ENCODE measurements at regions not wholly inside any gene's neighbourhood (a gene's known extent, or its start where the extent isn't known, plus 50 kb on each side); places are given as distances from the start of the nearest gene placed in this dataset.

DNA sequence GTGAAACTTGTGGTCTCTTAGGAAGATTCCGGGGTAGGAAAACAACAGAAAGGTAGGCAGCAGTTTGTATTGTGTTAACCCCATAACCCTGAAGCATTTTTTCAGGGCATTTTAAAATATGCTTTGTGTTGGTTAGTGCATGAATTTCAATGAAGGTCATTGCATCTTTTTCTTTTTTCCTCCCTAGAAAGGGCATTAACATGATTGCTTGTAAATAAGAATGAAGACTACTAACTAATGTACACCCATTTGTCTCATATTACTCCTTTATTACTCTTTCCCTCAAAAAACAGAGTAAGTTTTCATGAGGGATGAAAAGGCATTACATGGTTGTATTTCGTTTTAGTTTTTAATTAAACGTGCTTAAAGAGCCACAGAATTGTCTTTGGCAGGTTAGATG, 141.4 kb downstream of the OGFRL1 start:
- no peak for DNase-seq (ENCODE audit: low read depth)

DNA sequence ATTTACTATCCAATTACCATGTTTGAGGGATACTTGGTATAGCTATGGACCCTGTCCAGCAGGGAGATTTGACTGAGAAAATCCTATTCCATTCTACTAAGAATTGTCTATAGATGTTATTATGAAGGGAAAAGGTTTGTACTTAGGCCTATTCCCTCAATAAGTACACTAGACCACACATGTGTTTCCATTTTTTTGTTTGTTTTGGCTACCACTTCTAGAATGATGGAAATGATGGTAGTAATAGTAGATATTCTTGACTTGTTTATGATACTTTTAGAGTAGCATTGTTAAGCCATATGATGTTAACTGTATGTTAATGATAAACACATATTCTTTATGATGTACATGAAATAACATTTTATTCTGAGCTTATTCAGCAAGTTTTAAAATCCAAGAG, 144.8 kb downstream of the OGFRL1 start:
- DNase-seq (ENCODE audit: low read depth): no peak

DNA sequence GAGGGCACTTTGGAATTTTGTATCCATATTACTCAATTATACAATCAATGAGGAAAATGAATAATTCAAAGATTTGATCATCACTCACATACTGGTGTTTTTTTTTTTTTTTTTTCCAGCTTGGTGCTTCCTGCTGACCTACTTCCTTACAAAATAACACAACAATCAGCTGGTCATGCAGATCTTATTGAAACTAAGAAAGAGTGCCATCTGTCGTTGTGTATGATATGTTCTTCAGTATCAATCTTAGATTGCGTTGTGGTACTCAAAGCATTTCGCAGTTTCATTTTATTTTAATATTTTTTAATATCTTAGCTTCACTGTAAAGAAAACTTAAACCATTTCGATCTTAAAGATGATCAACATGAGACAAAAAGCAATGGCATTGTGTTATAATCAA, 155.6 kb downstream of the OGFRL1 start:
- DNase-seq (ENCODE audit: low read depth): no peak

DNA sequence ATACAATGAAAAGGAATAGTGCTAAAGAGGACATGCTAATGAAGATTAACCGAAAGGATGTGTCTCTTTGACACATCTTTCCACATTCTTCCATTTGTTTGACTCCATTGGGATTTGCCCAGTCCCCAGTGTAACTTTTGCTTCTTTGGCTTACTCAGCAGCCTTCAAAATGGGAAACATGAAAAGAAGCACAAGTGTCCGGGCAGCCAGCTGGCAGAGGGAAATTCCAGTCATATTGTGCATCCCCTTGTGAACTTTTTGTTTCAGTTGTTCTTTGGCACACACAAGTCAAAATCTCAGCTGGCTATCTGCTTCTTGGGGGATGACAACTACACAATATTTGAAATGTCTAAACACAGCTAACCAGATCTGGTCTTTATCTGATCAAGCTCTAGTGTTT, 157.4 kb downstream of the OGFRL1 start:
- DNase-seq (ENCODE audit: low read depth): no peak

DNA sequence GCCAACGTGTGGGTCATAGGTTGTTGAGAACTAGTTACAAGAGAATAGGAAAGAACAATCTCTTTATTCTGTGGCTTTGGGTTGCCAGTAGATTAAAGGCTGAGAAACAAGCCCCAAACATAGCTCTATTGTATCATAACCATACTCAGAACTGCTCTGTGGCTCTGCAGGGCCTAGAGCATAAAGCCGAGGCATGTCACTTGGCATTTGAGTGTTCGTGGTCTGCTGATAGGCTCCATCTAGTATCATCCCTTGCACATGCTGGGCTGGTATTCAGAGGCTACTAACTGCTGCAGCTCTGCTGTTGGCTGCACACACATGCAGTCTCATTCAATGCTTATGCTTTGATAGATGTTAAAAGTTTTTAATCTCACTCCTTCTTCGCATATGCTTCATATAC, 157.9 kb downstream of the OGFRL1 start:
- no peak for DNase-seq (ENCODE audit: low read depth)

DNA sequence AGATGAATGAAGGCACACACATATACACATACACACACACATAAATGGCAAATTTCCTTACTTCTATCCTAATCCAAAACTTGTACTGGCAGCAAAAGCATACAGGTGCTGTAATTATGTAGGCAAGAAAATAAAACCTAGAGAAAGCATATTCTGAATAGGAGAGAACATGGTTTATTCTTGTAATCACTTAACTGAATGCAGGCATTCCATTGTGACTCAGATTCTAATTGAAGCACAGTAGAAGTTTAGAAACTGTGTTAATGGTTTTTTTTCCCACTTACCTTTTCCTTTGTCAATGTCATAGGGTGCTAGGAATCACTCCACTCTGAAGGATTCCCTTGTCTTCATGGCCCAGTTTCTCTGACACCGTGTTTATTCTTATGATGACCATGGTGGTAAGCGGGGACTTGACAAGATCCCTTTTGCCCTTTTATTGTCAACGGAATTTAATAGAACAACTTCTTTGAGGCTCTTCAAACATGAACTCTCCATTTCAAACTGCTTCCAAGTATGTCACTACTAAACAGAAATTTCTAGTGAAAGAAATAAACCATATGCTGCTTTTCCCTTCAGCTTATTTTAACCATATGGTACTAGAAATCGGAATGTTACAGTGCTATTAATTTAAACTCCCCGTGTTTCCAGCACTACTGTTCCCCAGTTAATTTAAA, 164.2 kb downstream of the OGFRL1 start:
- no peak for DNase-seq (ENCODE audit: low read depth)

DNA sequence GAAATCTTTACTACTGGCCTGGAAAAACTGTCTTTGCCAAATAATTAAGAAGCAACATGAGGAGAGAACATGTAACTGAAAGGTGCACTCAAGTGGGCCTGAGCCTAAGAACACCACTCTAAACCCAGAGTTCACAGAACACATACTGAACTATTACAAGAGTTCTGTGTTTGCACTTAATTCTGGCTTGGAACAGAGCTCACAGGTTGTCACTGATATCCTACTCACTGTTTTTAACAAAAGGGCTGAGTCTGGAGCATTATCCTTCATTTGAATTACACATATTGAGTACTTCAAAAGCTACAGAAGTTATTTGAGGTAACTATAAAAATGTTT, 164.7 kb downstream of the OGFRL1 start:
- no peak for DNase-seq (ENCODE audit: low read depth)

DNA sequence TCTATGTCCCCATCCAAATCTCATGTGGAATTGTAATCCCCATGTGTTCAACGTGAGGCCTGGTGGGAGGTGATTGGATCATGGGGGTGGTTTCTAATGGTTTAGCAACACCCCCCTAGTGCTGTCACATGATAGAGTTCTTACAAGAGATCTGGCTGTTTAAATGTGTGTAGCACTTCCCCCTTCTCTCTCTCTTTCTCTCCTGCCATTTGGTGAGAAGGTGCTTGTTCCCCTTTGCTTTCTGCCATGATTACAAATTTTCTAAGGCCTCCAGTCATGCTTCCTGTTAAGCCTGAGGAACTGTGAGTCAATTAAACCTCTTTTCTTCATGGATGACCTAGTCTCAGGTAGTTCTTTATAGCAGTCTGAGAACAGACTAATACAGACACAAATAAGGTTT, 165.4 kb downstream of the OGFRL1 start:
- no peak for DNase-seq (ENCODE audit: low read depth)

DNA sequence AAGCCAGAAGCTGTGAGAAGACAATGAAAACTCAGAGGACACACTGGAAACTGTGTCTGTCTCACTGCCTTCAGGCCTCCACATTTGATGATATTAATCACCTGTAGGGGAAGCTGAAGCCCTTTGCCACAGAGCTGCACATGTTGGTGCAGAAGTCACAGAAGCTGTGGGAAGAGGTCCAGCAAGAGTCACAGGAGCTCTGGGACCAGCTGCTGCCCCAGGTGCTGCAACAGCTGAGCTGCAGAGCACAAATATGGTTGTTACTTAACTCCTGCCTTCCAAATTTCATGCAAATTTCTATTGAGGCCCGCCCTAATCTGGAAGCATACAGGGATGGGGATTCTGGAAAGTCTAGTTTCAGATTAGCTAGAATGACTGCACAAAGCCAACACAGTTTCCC, 169.3 kb downstream of the OGFRL1 start:
- DNase-seq (ENCODE audit: low read depth): no peak

DNA sequence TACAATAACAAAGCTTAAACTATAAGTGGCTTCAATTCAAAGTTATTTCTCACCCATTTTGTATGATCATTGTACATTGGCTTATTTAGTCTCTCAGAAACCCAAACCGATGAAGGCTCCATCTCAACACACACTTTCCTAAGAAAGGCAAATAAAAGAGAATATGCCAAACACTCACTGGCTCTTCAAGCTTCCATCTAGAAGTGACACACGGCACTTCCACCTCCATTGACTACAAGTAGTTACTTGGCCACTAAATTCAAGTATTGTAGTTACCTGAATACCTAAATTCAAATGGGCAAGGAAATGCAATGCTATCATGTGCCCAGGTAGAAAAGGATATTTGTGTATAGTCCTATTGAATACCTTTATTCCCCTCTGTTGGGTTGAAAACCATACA, 170.6 kb downstream of the OGFRL1 start:
- DNase-seq (ENCODE audit: low read depth): no peak

DNA sequence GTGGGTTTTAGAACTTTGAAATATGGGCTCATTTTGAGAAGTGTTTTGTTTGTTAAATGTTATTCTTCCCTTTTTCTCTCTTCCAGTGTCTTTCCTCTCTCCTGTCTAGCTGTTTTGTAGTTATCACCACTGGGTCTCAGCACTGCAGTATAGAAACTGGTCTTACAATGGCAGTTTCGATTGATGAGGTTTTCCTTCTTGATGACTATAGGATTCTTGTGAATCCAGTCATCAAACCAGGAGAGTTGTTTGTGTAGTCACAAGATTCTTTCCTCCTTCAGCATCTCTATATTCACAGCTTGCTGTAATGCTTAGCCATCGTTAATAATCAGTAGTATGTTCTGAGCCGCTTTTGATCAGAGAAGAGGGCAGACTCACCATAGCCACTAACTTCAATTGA, 172.3 kb downstream of the OGFRL1 start:
- peak; percentile 52 for DNase-seq (ENCODE audit: low read depth)

DNA sequence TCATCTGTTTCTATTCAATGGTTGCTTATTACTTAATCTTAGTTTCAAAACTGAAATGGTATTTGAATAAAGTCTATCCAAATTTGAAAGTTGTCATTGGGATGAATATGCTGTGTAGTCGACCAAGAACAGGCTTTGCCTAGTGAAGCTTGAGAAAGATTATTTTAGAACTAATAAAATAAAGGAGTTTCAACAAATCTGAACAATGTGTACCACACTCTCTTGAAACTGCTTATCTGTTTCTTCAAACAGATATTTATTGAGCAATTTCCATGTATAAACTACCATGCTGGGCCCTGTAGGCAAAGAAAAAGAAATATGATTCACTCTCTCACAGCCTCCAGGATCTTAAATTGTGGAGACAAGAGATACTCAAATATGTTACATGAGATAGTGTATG, 174.4 kb downstream of the OGFRL1 start:
- no peak for DNase-seq (ENCODE audit: low read depth)

DNA sequence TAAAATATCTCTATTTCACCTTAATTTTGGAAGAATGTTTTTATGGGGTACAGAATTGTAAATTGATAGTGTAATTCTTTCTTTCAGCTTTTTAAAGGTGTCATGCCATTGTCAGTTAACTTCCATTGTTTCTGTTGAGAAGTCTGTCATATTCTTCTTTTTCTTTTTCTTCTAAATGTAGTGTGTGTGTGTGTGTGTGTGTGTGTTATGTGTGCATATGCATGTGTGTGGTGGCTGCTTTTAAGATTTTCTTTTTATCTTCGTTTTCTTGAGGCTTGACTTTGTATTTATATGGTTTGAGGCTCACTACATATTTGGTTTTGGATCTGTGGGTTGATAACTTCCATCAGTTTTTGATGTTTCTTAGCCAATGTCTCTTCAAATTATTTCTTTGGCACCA, 176.5 kb downstream of the OGFRL1 start:
- DNase-seq (ENCODE audit: low read depth): no peak

DNA sequence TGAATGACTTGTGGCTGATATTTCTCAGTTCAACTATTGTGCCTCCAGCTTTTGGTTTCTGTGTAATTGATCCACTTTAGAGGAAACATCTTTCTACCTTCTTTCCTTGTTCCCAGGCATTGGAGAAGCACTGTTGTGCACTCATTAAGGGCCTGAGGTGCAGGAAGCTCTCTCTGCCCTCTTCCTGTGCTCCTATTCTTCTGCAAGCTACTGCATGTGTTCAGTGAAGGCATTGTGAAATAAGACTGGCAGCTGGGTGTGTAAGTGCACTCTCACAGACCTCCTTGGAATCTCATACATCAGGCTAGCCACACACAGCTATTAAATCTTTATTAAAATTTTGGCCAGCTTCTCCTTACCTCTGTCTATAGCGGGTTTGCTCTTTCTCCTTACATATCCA, 177.8 kb downstream of the OGFRL1 start:
- no peak for DNase-seq (ENCODE audit: low read depth)

DNA sequence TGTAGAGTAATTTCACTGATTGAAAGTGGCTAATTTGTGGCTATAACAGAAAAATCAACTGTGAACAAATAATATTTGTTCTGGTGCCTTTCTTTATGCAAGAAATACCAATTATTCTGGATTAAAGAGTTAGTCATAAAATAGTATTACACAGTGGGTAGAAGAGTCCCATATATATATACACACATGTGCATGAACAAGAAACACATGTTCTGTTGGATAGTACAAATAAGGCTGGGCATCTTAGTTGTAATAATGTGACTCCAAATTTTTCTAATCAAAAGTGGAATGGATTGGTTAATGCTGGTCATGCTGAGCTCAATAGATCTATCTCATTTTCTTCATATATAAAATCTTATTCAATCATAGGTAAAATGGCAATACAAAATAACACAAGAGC, 179.4 kb downstream of the OGFRL1 start:
- DNase-seq (ENCODE audit: low read depth): no peak

DNA sequence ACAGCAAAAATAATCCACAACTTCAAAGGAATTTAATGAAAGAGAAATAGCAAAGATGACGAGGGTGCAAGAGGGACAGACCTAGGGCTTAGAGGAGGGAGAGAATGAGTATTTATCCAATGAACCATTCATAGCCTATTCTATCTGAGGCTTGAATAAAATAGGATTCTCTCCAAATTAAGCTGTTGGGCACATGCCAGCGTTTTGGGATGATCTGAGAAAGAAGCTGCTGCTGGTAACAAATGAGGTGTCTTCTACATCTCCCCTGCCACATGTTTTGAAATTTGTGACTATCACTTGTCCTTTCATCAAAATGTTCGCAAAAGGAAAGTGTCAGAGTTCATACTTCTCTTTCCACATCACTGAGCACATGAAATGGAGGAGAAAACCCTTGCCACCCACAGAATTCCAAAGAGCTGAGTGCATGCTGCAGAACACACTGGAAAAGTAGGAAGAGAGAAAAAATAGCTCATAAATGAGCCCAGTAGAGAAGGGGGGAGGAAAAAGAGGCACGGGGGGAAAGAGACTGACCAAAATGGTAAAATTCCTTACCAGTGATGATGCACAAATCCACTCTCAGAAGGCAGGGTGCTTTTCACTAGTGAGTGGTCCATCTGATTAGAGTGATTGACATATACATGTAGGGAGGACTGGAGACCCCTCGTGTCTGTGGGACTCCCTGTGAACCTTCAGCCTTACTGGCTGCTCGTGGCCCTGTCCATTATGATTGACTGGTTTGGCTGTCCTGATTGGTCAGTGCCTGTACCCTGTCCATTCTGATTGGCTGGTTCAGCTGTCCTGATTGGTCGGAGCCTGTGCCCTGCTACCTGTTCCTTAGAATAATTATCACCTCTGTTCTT, 180.5 kb downstream of the OGFRL1 start:
- peak; percentile 92 for DNase-seq (ENCODE audit: low read depth)

DNA sequence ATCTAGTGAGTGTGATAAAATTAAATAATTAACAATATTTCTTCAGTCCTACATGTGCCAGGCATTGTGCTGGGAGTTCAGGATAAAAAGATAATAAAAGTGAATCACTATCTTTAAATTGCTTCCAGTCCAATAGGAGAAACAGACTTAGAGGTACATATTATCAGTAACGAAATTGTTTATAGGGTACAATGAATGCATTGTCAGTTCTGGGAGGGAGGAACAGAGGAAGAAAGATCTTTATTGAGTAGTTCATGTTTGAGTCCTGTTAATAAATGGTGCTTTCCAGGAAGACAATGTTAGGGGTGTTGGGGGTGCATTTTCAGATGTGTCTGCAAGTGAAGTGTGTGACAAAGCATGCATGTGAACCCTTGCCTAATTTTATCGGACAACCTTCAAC, 183.1 kb downstream of the OGFRL1 start:
- no peak for DNase-seq (ENCODE audit: low read depth)

DNA sequence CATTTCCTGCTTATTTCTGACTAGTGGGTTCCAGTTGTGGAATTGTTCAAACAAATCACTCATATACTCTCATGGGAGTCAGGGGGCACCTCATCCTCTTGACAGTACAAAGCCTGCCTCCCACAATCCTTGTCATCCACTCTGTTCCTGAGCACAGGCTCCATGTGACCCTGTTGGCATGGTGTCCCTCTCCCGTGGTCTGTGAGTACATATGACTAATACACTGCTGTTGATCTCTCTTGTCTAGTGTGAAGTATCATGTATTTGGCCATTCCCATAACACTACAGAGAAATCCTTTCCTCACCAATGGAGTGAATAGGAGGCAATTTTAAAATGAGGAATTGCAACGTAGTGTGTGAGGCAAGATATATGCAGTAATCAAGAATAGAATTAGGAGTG, 185.3 kb downstream of the OGFRL1 start:
- peak; percentile 91 for DNase-seq (ENCODE audit: low read depth)

DNA sequence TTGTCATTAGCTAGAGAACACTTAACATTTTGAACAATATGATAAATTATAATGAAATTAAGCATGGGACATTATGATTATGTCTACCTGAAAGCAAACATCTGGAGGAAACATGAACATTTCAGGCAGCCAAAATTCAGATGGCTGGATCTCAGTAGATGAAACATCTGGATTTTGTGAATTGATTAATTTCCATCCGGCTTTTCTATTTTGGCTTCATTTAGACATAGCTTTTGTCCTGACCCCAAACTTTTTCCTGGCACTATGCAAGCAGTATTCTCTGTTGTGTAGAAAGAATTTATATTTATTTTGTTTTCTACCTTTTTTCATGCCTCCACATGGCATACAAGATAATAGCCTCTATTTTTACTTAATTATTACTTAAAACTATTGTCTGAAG, 186.3 kb downstream of the OGFRL1 start:
- DNase-seq (ENCODE audit: low read depth): no peak

DNA sequence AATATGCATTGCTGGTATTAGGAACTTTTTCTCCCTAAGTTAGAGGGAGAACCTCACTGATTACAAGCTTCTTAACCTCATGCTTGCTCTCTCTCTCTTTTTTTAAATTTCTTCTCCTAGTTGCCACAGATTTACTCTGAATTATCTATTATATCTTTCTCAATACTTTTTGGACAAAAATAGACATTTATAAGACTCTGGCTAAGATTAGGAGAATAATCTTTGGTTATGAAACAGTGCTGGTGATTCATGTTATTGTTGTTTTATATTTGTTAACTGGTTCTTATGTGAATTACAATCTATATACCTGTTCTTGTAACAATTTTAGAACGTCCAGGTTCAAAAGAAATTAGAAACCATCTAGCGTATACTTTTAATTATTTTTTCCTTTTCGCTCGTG, 187.8 kb downstream of the OGFRL1 start:
- DNase-seq (ENCODE audit: low read depth): no peak

DNA sequence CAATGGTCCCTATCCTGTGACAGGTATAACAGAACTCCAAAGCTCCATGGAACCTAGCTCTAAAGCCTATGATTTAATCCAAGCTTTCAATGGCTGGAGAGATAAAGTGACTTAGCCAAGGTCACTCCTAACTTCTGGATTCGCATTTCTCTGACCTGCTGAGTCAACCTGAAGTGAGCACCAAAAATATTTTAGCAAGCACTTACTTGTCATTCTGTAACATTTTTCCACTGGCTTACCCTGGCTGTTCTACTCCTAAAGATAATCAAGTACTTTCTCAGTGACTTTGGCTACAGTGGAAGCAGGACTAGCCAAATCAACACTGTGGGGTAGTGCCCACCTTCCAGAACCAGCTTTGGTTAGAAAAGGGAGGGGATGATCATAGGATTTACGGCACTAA, 188.3 kb downstream of the OGFRL1 start:
- DNase-seq (ENCODE audit: low read depth): no peak

DNA sequence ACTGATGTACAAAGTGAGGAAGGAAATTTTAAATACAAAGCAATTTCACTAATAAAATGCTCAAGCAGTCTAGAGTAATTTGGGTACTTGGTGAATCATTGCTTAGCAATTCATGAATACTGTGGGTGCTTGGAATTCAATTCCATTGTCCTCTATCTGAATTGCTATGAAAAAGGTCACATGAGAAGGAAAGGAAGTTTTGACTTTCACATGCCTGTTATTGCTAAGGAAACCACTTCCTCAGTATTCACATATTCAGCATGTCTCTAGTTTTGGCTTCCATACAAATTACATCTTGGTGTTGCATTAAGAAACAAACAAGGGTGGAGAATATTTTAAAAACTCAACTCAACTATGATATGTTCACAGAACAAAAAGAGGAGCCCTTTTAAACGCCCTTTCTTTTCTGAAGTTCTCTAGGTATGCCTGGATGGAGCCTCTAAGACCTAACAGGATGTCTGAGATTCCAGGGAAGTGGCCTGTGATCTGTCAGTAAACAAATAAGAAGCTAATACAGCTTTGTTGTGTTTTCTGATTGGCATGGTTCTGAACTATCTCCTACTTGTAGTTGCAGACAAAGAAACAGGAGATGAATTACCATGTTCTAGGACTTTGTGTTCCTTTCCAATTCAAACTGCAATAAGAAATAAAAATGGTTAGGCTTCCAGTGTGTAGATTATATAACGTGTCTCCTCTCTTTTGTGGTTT, 190.4 kb downstream of the OGFRL1 start:
- peak; percentile 92 for DNase-seq (ENCODE audit: low read depth)

DNA sequence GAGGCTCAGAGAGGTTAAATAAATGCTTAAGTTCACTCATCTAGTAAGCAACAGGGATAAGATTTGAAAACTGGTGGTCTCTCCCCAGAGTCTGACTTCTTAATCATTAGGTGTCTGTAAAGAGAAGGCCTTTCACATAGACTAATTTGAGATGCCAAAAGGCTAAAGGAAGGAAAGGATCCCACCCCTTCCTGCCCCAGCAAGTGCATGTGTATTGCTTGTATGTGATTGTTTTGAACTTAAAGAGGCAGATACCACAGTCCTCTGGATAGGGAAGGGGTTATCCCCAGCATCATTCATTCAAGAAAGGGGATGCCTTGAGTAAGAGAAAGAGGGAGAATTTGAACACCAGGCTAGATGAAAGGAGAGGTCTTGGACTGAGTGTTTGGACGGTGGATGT, 192.0 kb downstream of the OGFRL1 start:
- no peak for DNase-seq (ENCODE audit: low read depth)

All from non-pigmented ciliary epithelial cell (primary cell).